HCT116 (cell line): ENCODE measurements at regions not wholly inside any gene's neighbourhood (a gene's known extent, or its start where the extent isn't known, plus 50 kb on each side); places are given as distances from the start of the nearest gene placed in this dataset.

Experiments
- ATAC-seq: fragments of 200-7000 bp; cut with Tn5 transposase; 2 replicates; pipeline ENCODE4 v1.9.1; 2020; ENCODE audit warnings: mild to moderate bottlenecking, moderate library complexity
- BruUV-seq: library from RNA; stranded (reverse); fragments of 400-500 nt; replicated peaks from 2 replicates; lab custom pipeline; 2021; lab: Mats Ljungman, UMichigan
- CTCF ChIA-PET: fragments of 300-600 bp; sonication (Branson Sonifier 250); formaldehyde crosslinking; loops from one replicate; lab custom pipeline; 2021; ENCODE audit warnings: antibody characterized with exemption; lab: Charles Lee
- POLR2A ChIA-PET: fragments of 300-600, 350-600 bp; sonication (Branson Sonifier 250); formaldehyde crosslinking; loops from one replicate; lab custom pipeline; 2021; ENCODE audit warnings: antibody characterized with exemption; lab: Charles Lee
- RAD21 ChIA-PET, 2 experiments: fragments of 300-600 bp; sonication (Branson Sonifier 250); formaldehyde crosslinking; loops; one replicate each; lab custom pipeline; 2023; ENCODE audit warnings: low total read pairs in 2 of 2; ENCODE audit not compliant: uncharacterized antibody in 2 of 2, unreplicated experiment in 2 of 2, low non-redundant PET in 1 of 2; lab: Charles Lee
- DNase-seq: peaks from one replicate; pipeline ENCODE4 v3.0.0-alpha.2; 2010; ENCODE audit warnings: low read depth, low spot score
- H2AFZ ChIP-seq: fragments of 200-600 bp; shearing (Covaris generic), sonication (generic); 2 replicates; pipeline ENCODE4 v1.6.1; 2017; ENCODE audit warnings: low read depth, mixed run types, mixed read lengths, antibody characterized with exemption, low read length; ENCODE audit not compliant: poor library complexity, severe bottlenecking
- H3K27ac ChIP-seq: 2 replicates; pipeline ENCODE4 v1.5.1; 2012; ENCODE audit warnings: low read depth, low read length
- H3K27me3 ChIP-seq: fragments of 200-600 bp; sonication (generic); 2 replicates; pipeline ENCODE4 v1.6.1; 2016; ENCODE audit warnings: mixed run types, low read length, mixed read lengths; ENCODE audit not compliant: insufficient read depth
- H3K36me3 ChIP-seq, 2 experiments: fragments of 200-500 bp in 1 of 2; fragments of 200-600 bp in 1 of 2; sonication (Bioruptor generic) in 1 of 2; sonication (generic) in 1 of 2; 2 replicates each; pipeline versions ENCODE4 v1.5.1 to v1.6.1; 2014 to 2016; ENCODE audit warnings: low read length in 2 of 2, inconsistent platforms in 1 of 2, mixed read lengths in 1 of 2, mixed run types in 1 of 2; ENCODE audit not compliant: insufficient read depth in 2 of 2, control insufficient read depth in 1 of 2
- H3K4me1 ChIP-seq, 2 experiments: fragments of 200-600 bp in 1 of 2; sonication (generic) in 1 of 2; 2 replicates each; pipeline versions ENCODE4 v1.5.1 to v1.6.1; 2012 to 2017; ENCODE audit warnings: low read length in 2 of 2, inconsistent platforms in 1 of 2, mild to moderate bottlenecking in 1 of 2, mixed read lengths in 1 of 2, mixed run types in 1 of 2, moderate library complexity in 1 of 2; ENCODE audit not compliant: insufficient read depth in 2 of 2, control insufficient read depth in 1 of 2
- H3K4me2 ChIP-seq: fragments of 200-600 bp; sonication (generic); 2 replicates; pipeline ENCODE4 v1.6.1; 2017; ENCODE audit warnings: mixed run types, low read length, mixed read lengths
- H3K4me3 ChIP-seq, 2 experiments: fragments of 200-600 bp in 1 of 2; sonication (generic) in 1 of 2; replicated peaks in 1 of 2; 2 replicates each; pipeline ENCODE4 v1.5.1; 2011 to 2016; ENCODE audit warnings: low read length in 2 of 2, control low read depth in 1 of 2, low read depth in 1 of 2, mild to moderate bottlenecking in 1 of 2, mixed read lengths in 1 of 2, mixed run types in 1 of 2
- H3K79me2 ChIP-seq: fragments of 200-600 bp; sonication (generic); 2 replicates; pipeline ENCODE4 v1.6.1; 2017; ENCODE audit warnings: mild to moderate bottlenecking, mixed run types, low read length, moderate library complexity, mixed read lengths; ENCODE audit not compliant: insufficient read depth
- H3K9ac ChIP-seq: fragments of 200-600 bp; sonication (generic); 2 replicates; pipeline ENCODE4 v1.6.1; 2016; ENCODE audit warnings: low read length, mixed read lengths
- H3K9me2 ChIP-seq: fragments of 200-600 bp; sonication (generic), shearing (Covaris generic); 2 replicates; pipeline ENCODE4 v1.6.1; 2017; ENCODE audit warnings: mixed run types, mild to moderate bottlenecking, moderate library complexity; ENCODE audit not compliant: insufficient read depth
- H3K9me3 ChIP-seq, 2 experiments: fragments of 200-500 bp in 1 of 2; fragments of 200-600 bp in 1 of 2; sonication (Bioruptor generic) in 1 of 2; sonication (generic) in 1 of 2; 2 replicates each; pipeline ENCODE4 v1.6.1; 2014 to 2017; ENCODE audit warnings: low read length in 2 of 2, mixed read lengths in 2 of 2, inconsistent platforms in 1 of 2, low read depth in 1 of 2, mild to moderate bottlenecking in 1 of 2, mixed run types in 1 of 2, moderate library complexity in 1 of 2; ENCODE audit not compliant: control insufficient read depth in 1 of 2, insufficient read depth in 1 of 2
- H4K20me1 ChIP-seq: fragments of 200-600 bp; sonication (generic), shearing (Covaris generic); 2 replicates; pipeline ENCODE4 v1.6.1; 2017; ENCODE audit warnings: mixed run types, mild to moderate bottlenecking, moderate library complexity; ENCODE audit not compliant: insufficient read depth
- ATF3 ChIP-seq: IDR thresholded peaks from 2 replicates; pipeline ENCODE4 v1.6.1; 2012
- CBX3 ChIP-seq: IDR thresholded peaks from 2 replicates; pipeline ENCODE4 v1.6.1; 2012; ENCODE audit warnings: low read depth
- CEBPB ChIP-seq: IDR thresholded peaks from 2 replicates; pipeline ENCODE4 v1.6.1; 2012; ENCODE audit warnings: low read depth
- EGR1 ChIP-seq: IDR thresholded peaks from 2 replicates; pipeline ENCODE4 v1.6.1; 2012; ENCODE audit warnings: low read depth
- ELF1 ChIP-seq: IDR thresholded peaks from 2 replicates; pipeline ENCODE4 v1.6.1; 2012; ENCODE audit warnings: low read depth, borderline replicate concordance
- EZH2 ChIP-seq: fragments of 200-600 bp; sonication (generic); IDR thresholded peaks from 2 replicates; pipeline ENCODE4 v1.6.1; 2017; ENCODE audit warnings: antibody characterized with exemption, mixed run types
- EZH2phosphoT487 ChIP-seq: fragments of 200-600 bp; IDR thresholded peaks from 2 replicates; pipeline ENCODE4 v1.6.1; 2018; ENCODE audit warnings: antibody characterized with exemption, borderline replicate concordance
- FOSL1 ChIP-seq: IDR thresholded peaks from 2 replicates; pipeline ENCODE4 v1.6.1; 2012; ENCODE audit warnings: low read depth
- MAX ChIP-seq: IDR thresholded peaks from 2 replicates; pipeline ENCODE4 v1.6.1; 2012
- POLR2AphosphoS5 ChIP-seq: IDR thresholded peaks from 2 replicates; pipeline ENCODE4 v1.6.1; 2011; ENCODE audit warnings: mild to moderate bottlenecking, low read depth, low read length, moderate library complexity
- RAD21 ChIP-seq: IDR thresholded peaks from 2 replicates; pipeline ENCODE4 v1.6.1; 2012; ENCODE audit warnings: low read depth, mild to moderate bottlenecking
- REST ChIP-seq: IDR thresholded peaks from 2 replicates; pipeline ENCODE4 v1.6.1; 2012; ENCODE audit warnings: low read depth
- SIN3A ChIP-seq: IDR thresholded peaks from 2 replicates; pipeline ENCODE4 v1.6.1; 2012; ENCODE audit warnings: low read depth
- SP1 ChIP-seq: IDR thresholded peaks from 2 replicates; pipeline ENCODE4 v1.6.1; 2012; ENCODE audit warnings: low read depth
- SRF ChIP-seq: IDR thresholded peaks from 2 replicates; pipeline ENCODE4 v1.6.1; 2012; ENCODE audit warnings: low read depth
- YY1 ChIP-seq: IDR thresholded peaks from 2 replicates; pipeline ENCODE4 v1.6.1; 2011; ENCODE audit warnings: low read length, low read depth, moderate library complexity, mild to moderate bottlenecking; ENCODE audit not compliant: insufficient replicate concordance; ENCODE audit errors: extremely low read depth
- intact Hi-C: fragments of 100-400 bp; cut with micrococcal nuclease; formaldehyde crosslinking; loops from 2 replicates; pipeline ENCODE4 v1.10.0; 2022

- Histone ChIP-seq H3K27ac (no peak overlapping the region), H3K79me2 (no peaks in the 10 kb centered on the region), H2AFZ (no peak overlapping the region), H3K4me3 (no peak overlapping the region), H3K4me2 (no peak overlapping the region), H3K4me1 (no peaks in the 10 kb centered on the region), H3K9me2 (no peaks in the 10 kb centered on the region), H3K27me3 (no peaks in the 10 kb centered on the region), H3K9ac (no peak overlapping the region), H3K36me3 (no peaks in the 10 kb centered on the region), H3K9me3 (no peaks in the 10 kb centered on the region), H4K20me1 (no peaks in the 10 kb centered on the region)
- ChIA-PET POLR2A (no interaction called here), CTCF (no interaction called here), RAD21 (no interaction called here)
- no peak for TF ChIP-seq EZH2phosphoT487
- TF ChIP-seq SIN3A = no peak
- TF ChIP-seq EZH2 = no peak
- no peak for TF ChIP-seq YY1
- TF ChIP-seq POLR2AphosphoS5 = no peak
- TF ChIP-seq MAX = no peak
- no peak for TF ChIP-seq ATF3
- TF ChIP-seq ELF1 = no peak
- no peak for TF ChIP-seq CEBPB
- no peak for TF ChIP-seq CBX3
- ATAC-seq = no peak
- no peak for DNase-seq
- BruUV-seq = no TSS peak
- intact Hi-C loops = no loop called here
Measured at GRCh38 chrX:109312757-109313156, 169.1 kb downstream of the GUCY2F start.

- Histone ChIP-seq H3K9me3 (no peaks in the 10 kb centered on the region), H4K20me1 (no peaks in the 10 kb centered on the region), H3K27ac (no peak overlapping the region), H2AFZ (no peak overlapping the region), H3K9me2 (no peaks in the 10 kb centered on the region), H3K9ac (no peak overlapping the region), H3K79me2 (no peaks in the 10 kb centered on the region), H3K27me3 (no peaks in the 10 kb centered on the region), H3K4me1 (no peaks in the 10 kb centered on the region), H3K4me3 (no peak overlapping the region), H3K36me3 (no peaks in the 10 kb centered on the region), H3K4me2 (no peak overlapping the region)
- no peak for ATAC-seq
- RAD21 ChIA-PET = interaction anchor here in 1 of 2 experiments (0.6 kb wide), 1 partner anchor 551 kb away, joined by 3 read pairs; no protein-coding TSS in a partner anchor
- POLR2A ChIA-PET = no interaction called here
- TF ChIP-seq EGR1 (no peak), RAD21 (no peak), REST (no peak), SP1 (no peak), FOSL1 (no peak), SRF (no peak), ELF1 (no peak)
- BruUV-seq = no TSS peak
- CTCF ChIA-PET = no interaction called here
- no peak for DNase-seq
- intact Hi-C loops = no loop called here
Measured at GRCh38 chrX:109310031-109310430, 171.9 kb downstream of the GUCY2F start.
